Neutrophil (primary cell): ENCODE measurements at regions not wholly inside any gene's neighbourhood (a gene's known extent, or its start where the extent isn't known, plus 50 kb on each side); places are given as distances from the start of the nearest gene placed in this dataset.

Source experiments
- H3K27ac ChIP-seq: fragments of 200-600 bp; sonication (generic); 2 replicates; pipeline ENCODE4 v1.5.1; 2016; ENCODE audit warnings: mild to moderate bottlenecking, moderate library complexity
- H3K27me3 ChIP-seq: fragments of 200-600 bp; sonication (generic); 2 replicates; pipeline ENCODE4 v1.6.0; 2016; ENCODE audit warnings: mild to moderate bottlenecking
- H3K36me3 ChIP-seq: fragments of 200-600 bp; sonication (generic); 2 replicates; pipeline ENCODE4 v1.5.1; 2017
- H3K4me1 ChIP-seq, 2 experiments: fragments of 200-600 bp in 1 of 2; sonication (generic) in 1 of 2; 1 replicate in 1 of 2; 2 replicates in 1 of 2; pipeline versions ENCODE4 v1.5.1 to v1.6.1; 2013 to 2016; ENCODE audit warnings: low read depth in 1 of 2, low read length in 1 of 2, mild to moderate bottlenecking in 1 of 2, moderate library complexity in 1 of 2; ENCODE audit not compliant: control insufficient read depth in 1 of 2, insufficient read depth in 1 of 2
- H3K4me3 ChIP-seq, 2 experiments: fragments of 200-600 bp in 1 of 2; sonication (generic) in 1 of 2; 1 replicate in 1 of 2; 2 replicates in 1 of 2; pipeline ENCODE4 v1.5.1; 2013 to 2016; ENCODE audit warnings: low read depth in 1 of 2, low read length in 1 of 2, mild to moderate bottlenecking in 1 of 2, moderate library complexity in 1 of 2
- H3K9me3 ChIP-seq: fragments of 200-600 bp; sonication (generic); 2 replicates; pipeline ENCODE4 v1.5.1; 2016
- CTCF ChIP-seq: fragments of 200-600 bp; sonication (generic); IDR thresholded peaks from 2 replicates; pipeline ENCODE4 v1.5.1; 2016; ENCODE audit warnings: antibody characterized with exemption

- Histone ChIP-seq H3K27ac (no peak overlapping the region), H3K4me3 (no peak overlapping the region), H3K9me3 (no peaks in the 10 kb centered on the region), H3K4me1 (no peaks in the 10 kb centered on the region), H3K36me3 (no peaks in the 10 kb centered on the region), H3K27me3 (no peaks in the 10 kb centered on the region)
- no peak for TF ChIP-seq CTCF
These were observed 241.6 kb upstream of the RORB start for GRCh38 chr9:74255489-74255984.

- no peaks in the 10 kb centered on the region for H3K4me1 ChIP-seq
- no peak for TF ChIP-seq CTCF
- H3K27ac ChIP-seq = no peak overlapping the region
- H3K9me3 ChIP-seq = no peaks in the 10 kb centered on the region
- H3K36me3 ChIP-seq = no peaks in the 10 kb centered on the region
- no peaks in the 10 kb centered on the region for H3K27me3 ChIP-seq
- no peak overlapping the region for H3K4me3 ChIP-seq
These were observed 221.1 kb upstream of the RORB start for GRCh38 chr9:74275872-74276508.

- H3K27ac ChIP-seq = no peak overlapping the region
- H3K9me3 ChIP-seq = no peaks in the 10 kb centered on the region
- H3K4me1 ChIP-seq = no peaks in the 10 kb centered on the region
- H3K27me3 ChIP-seq = no peaks in the 10 kb centered on the region
- no peak for TF ChIP-seq CTCF
- no peaks in the 10 kb centered on the region for H3K36me3 ChIP-seq
- H3K4me3 ChIP-seq = no peak overlapping the region
These were observed 219.6 kb upstream of the RORB start for GRCh38 chr9:74277532-74277931.

- no peaks in the 10 kb centered on the region for H3K27me3 ChIP-seq
- no peaks in the 10 kb centered on the region for H3K4me1 ChIP-seq
- TF ChIP-seq CTCF = no peak
- no peak overlapping the region for H3K27ac ChIP-seq
- no peak overlapping the region for H3K4me3 ChIP-seq
- H3K9me3 ChIP-seq = no peaks in the 10 kb centered on the region
- no peaks in the 10 kb centered on the region for H3K36me3 ChIP-seq
These were observed 215.5 kb upstream of the RORB start for GRCh38 chr9:74281674-74282073.

- Histone ChIP-seq H3K9me3 (no peaks in the 10 kb centered on the region), H3K4me1 (no peaks in the 10 kb centered on the region), H3K4me3 (no peak overlapping the region), H3K27ac (no peak overlapping the region), H3K36me3 (no peaks in the 10 kb centered on the region), H3K27me3 (no peaks in the 10 kb centered on the region)
- TF ChIP-seq CTCF = no peak
These were observed 214.4 kb upstream of the RORB start for GRCh38 chr9:74282526-74283253.
